ENCODE measurements at regions not wholly inside any gene's neighbourhood (a gene's known extent, or its start where the extent isn't known, plus 50 kb on each side); places are given as distances from the start of the nearest gene placed in this dataset.
"Not testable (repeated sequence)": the region's sequence is repeated elsewhere in the genome, so short reads cannot be mapped to it uniquely, and the experiment has no call there.

DNA sequence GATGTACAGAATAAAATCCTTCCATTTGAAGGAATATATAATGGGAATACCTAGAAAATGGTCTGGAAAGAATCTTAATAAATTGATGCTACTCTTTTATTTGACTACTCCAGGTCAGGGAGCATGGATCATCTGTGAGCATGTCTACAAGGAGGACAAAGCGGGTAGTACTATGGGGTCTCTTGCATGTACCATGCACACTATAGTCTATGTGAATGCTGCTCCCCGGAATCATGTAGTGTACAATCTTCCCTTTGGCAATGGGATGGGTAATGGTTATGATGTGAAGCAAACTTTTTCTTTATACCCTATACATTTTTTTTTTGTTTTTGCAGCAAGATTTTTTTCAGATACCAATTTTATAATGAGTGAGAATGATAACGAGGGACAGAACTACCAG lies 139.1 kb downstream of the SYT15 start:
- H3K9me3 ChIP-seq (ENCODE audit: control insufficient read depth, low read depth, low read length); H3K4me1 ChIP-seq (ENCODE audit: control insufficient read depth, low read depth, low read length); H3K27ac ChIP-seq (ENCODE audit: low read length); H3K4me3 ChIP-seq (ENCODE audit: low read length); H3K36me3 ChIP-seq (ENCODE audit: control insufficient read depth, low read depth, low read length); H3K9ac ChIP-seq (ENCODE audit: low read length); H3K27me3 ChIP-seq (ENCODE audit: control insufficient read depth, insufficient read depth, low read length): not testable (repeated sequence)

DNA sequence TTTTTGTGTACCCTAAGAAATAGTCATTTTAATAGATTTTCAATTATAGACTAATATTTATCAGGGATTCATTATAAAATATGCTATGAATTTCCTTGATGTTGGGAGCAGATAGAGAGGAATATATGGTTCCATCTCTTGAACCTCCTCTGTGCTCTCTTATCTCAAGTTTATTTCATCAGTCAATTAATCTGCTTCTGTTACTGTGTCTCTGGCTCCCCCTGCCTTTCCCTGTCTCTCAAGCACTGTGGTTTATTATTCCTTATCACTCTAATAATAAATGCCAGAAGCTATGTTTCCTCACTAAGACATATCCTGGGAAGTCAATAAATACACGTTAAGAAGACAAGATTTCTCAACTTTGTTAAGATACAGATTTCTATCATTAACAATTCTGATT lies 141.5 kb downstream of the SYT15 start:
- not testable (repeated sequence) for H3K36me3 ChIP-seq (ENCODE audit: control insufficient read depth, low read depth, low read length); H3K4me1 ChIP-seq (ENCODE audit: control insufficient read depth, low read depth, low read length); H3K4me3 ChIP-seq (ENCODE audit: low read length); H3K9me3 ChIP-seq (ENCODE audit: control insufficient read depth, low read depth, low read length); H3K9ac ChIP-seq (ENCODE audit: low read length); H3K27me3 ChIP-seq (ENCODE audit: control insufficient read depth, insufficient read depth, low read length); H3K27ac ChIP-seq (ENCODE audit: low read length)

DNA sequence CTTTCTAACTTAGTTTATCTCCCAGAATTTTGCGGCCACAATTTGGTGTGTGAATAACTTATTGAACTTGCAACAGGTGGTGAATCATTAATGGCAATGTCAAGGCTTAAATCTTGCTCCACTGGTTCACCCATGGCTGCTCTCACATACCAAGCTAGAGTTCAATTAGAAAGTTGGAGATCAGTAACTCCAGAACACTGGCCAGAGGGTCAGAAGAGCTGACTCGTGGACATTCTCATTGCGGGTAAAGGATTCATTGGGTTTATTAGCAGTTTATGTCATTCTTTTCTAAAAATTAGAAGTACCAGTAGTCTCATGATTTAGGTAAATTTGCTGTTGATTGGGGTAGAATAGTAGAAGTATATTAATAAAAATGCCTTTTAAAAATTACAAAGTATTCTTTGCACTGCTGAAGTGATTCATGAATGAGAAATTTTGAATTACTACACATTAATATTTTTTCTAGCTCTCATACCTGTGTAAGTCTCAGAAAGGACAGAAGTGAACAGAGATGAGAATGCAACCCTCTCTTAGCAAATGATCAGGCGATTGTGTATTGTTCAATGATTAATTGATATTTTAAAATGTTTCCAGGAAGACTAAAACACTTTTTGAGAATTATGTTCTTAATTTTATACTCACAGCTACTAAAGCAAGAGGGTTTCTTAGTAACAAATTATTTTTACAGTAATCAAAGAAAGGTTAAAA lies 142.0 kb downstream of the SYT15 start:
- not testable (repeated sequence) for H3K9ac ChIP-seq (ENCODE audit: low read length); H3K4me1 ChIP-seq (ENCODE audit: control insufficient read depth, low read depth, low read length); H3K4me3 ChIP-seq (ENCODE audit: low read length); H3K27me3 ChIP-seq (ENCODE audit: control insufficient read depth, insufficient read depth, low read length); H3K9me3 ChIP-seq (ENCODE audit: control insufficient read depth, low read depth, low read length); H3K36me3 ChIP-seq (ENCODE audit: control insufficient read depth, low read depth, low read length); H3K27ac ChIP-seq (ENCODE audit: low read length)

DNA sequence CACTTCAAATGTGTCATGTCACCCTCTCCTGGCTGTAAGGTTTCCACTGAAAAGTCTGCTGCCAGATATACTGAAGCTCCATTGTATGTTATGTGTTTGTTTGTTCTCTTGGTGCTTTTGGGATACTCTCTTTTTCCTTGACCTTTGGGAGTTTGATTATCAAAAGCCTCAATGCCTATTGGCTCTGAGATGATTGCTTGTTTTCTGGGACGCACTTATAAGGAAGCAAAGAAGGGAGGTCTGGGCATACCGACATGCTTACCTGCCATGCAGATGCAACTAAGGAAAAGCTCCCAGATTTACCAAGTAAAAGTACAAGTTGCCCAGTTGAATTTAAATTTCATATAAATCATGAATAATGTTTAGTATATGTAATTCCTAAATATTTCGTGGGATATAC lies 145.3 kb downstream of the SYT15 start:
- not testable (repeated sequence) for H3K9me3 ChIP-seq (ENCODE audit: control insufficient read depth, low read depth, low read length); H3K27me3 ChIP-seq (ENCODE audit: control insufficient read depth, insufficient read depth, low read length); H3K9ac ChIP-seq (ENCODE audit: low read length); H3K36me3 ChIP-seq (ENCODE audit: control insufficient read depth, low read depth, low read length); H3K4me1 ChIP-seq (ENCODE audit: control insufficient read depth, low read depth, low read length); H3K4me3 ChIP-seq (ENCODE audit: low read length); H3K27ac ChIP-seq (ENCODE audit: low read length)

DNA sequence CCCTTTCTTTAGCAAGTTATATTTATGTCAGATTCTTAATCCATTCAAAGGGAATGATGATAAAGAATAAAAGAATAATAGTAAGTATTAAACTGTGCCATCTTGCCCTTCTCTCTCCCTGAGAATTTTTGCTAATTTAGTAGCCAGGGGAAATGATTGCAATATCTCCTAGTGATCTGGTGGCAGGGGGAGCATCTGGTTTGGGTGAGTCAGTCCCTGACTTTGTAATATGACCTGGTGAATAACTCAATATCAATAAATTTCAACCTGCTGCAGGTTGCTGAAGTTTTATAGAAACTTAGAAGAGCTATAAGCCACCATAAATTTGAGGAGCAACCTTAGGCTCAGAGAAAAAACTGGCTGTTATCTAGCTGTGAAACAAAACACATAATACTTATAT lies 149.4 kb downstream of the SYT15 start:
- H3K27me3 ChIP-seq (ENCODE audit: control insufficient read depth, insufficient read depth, low read length); H3K9me3 ChIP-seq (ENCODE audit: control insufficient read depth, low read depth, low read length); H3K27ac ChIP-seq (ENCODE audit: low read length); H3K4me3 ChIP-seq (ENCODE audit: low read length); H3K9ac ChIP-seq (ENCODE audit: low read length); H3K4me1 ChIP-seq (ENCODE audit: control insufficient read depth, low read depth, low read length); H3K36me3 ChIP-seq (ENCODE audit: control insufficient read depth, low read depth, low read length): not testable (repeated sequence)

DNA sequence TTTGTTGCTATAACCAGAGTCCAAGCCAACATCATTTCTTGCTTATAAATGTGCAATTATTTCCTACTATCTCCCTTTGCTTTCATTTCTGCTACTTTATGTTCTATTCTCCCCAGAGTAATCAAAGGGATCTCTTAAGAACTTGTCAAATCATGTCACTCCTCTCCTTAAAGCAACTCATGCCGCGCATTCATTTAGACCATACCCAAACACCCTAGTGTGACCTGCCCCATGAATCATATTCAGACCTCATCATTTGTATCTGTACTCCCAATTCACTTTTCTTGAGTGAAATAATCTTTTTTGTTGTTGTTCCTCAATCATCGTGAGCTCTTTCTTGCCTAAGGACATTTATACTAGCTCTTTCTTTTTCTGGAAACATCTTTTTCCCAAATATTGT lies 151.8 kb downstream of the SYT15 start:
- not testable (repeated sequence) for H3K36me3 ChIP-seq (ENCODE audit: control insufficient read depth, low read depth, low read length); H3K4me1 ChIP-seq (ENCODE audit: control insufficient read depth, low read depth, low read length); H3K9ac ChIP-seq (ENCODE audit: low read length); H3K9me3 ChIP-seq (ENCODE audit: control insufficient read depth, low read depth, low read length); H3K27me3 ChIP-seq (ENCODE audit: control insufficient read depth, insufficient read depth, low read length); H3K4me3 ChIP-seq (ENCODE audit: low read length); H3K27ac ChIP-seq (ENCODE audit: low read length)

DNA sequence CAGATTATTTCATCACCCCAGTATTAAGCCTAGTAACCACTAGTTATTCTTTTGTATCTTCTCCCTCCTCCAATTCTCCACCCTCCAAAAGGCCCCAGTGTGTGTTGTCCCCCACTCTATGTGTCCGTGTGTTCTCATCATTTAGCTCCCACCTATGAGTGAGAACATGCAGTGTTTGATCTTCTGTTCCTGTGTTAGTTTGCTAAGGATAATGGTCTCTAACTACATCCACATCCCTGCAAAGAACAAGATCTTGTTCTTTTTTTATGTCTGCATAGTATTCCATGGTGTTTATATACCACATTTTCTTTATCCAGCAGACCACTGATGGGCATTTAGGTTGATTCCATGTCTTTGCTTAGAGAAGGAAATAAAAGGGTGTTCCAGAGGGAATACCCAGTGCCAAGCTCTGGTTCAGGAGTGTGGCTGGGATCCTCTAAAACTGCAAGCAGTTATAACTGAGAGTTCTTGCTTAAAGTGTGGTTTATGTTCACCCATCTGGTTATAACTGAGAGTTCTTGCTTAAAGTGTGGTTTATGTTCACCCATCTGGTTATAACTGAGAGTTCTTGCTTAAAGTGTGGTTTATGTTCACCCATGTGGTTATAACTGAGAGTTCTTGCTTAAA lies 154.8 kb downstream of the SYT15 start:
- H3K27ac ChIP-seq (ENCODE audit: low read length); H3K9me3 ChIP-seq (ENCODE audit: control insufficient read depth, low read depth, low read length); H3K9ac ChIP-seq (ENCODE audit: low read length); H3K27me3 ChIP-seq (ENCODE audit: control insufficient read depth, insufficient read depth, low read length); H3K4me1 ChIP-seq (ENCODE audit: control insufficient read depth, low read depth, low read length); H3K36me3 ChIP-seq (ENCODE audit: control insufficient read depth, low read depth, low read length); H3K4me3 ChIP-seq (ENCODE audit: low read length): not testable (repeated sequence)

DNA sequence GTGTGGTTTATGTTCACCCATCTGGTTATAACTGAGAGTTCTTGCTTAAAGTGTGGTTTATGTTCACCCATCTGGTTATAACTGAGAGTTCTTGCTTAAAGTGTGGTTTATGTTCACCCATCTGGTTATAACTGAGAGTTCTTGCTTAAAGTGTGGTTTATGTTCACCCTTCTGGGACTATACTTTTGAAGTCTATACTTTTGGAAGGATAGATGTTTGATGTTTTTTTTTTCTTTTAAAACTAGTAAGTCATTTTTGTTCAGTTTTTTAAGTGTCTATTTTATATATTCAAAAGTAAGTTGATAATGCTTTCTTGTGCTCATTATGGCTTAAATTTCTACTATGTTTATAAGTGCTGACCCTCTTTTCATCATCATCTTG lies 155.3 kb downstream of the SYT15 start:
- not testable (repeated sequence) for H3K27me3 ChIP-seq (ENCODE audit: control insufficient read depth, insufficient read depth, low read length); H3K27ac ChIP-seq (ENCODE audit: low read length); H3K9me3 ChIP-seq (ENCODE audit: control insufficient read depth, low read depth, low read length); H3K36me3 ChIP-seq (ENCODE audit: control insufficient read depth, low read depth, low read length); H3K4me3 ChIP-seq (ENCODE audit: low read length); H3K4me1 ChIP-seq (ENCODE audit: control insufficient read depth, low read depth, low read length); H3K9ac ChIP-seq (ENCODE audit: low read length)

DNA sequence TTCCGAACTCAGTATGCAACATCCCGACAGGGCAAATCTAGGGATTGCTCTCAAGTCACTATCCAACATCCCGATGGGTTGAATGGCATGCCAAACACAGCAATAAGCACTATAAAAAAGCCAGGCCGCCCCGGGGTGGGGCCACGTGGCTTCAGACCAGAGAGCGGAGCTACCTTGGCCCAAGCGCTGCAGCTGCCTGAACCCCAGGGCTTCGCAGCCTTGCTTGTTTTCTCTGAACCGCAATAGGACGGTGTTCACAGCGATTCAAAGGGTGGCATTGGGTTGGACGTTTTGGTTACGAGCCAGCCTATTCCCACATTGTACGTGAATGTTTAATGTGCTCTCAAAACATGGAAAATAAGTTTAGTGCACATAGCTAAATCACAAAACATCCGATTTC lies 161.0 kb downstream of the SYT15 start:
- not testable (repeated sequence) for H3K27me3 ChIP-seq (ENCODE audit: control insufficient read depth, insufficient read depth, low read length); H3K9me3 ChIP-seq (ENCODE audit: control insufficient read depth, low read depth, low read length); H3K4me1 ChIP-seq (ENCODE audit: control insufficient read depth, low read depth, low read length); H3K9ac ChIP-seq (ENCODE audit: low read length); H3K27ac ChIP-seq (ENCODE audit: low read length); H3K4me3 ChIP-seq (ENCODE audit: low read length); H3K36me3 ChIP-seq (ENCODE audit: control insufficient read depth, low read depth, low read length)

DNA sequence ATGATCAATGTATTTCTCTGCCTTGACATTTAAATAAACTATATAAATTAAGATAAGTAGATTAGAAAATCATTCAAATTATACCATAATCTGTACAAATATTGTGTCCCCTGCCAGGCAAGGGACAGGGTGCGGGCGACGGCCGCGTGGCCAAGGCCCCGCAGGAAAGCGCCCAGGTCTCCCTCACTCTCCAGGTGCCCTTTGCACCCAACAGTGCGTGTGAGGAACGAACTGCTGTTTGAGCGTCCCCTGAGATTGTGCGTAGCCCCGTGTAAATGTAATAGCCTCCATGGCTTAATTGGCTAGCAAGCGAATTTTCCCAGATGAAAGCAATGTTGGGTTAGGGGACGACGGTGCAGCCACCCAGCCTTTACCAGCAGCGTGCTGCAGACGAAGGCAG lies 161.4 kb downstream of the SYT15 start:
- H3K9ac ChIP-seq (ENCODE audit: low read length); H3K27me3 ChIP-seq (ENCODE audit: control insufficient read depth, insufficient read depth, low read length); H3K4me1 ChIP-seq (ENCODE audit: control insufficient read depth, low read depth, low read length); H3K27ac ChIP-seq (ENCODE audit: low read length); H3K36me3 ChIP-seq (ENCODE audit: control insufficient read depth, low read depth, low read length); H3K9me3 ChIP-seq (ENCODE audit: control insufficient read depth, low read depth, low read length); H3K4me3 ChIP-seq (ENCODE audit: low read length): not testable (repeated sequence)

DNA sequence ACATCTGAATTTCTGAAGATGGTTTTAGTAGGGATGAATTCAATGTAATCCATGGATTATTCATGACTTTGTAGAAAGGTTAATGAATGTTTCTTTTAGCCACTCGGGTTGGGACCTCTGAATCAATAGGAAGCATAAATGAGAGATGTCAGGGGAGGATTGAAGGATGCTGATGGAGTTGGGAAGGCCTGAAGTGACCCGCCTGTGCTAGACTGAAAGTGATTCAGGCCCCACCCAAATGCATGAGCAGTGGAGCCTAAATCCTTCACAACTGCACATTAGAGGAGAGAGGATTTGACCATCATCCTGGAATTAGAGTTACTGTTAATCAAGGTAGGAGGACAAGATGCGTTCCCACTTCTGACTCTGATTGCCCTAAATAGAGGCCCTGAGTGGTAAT lies 162.2 kb upstream of the PTPN20 start:
- not testable (repeated sequence) for H3K27ac ChIP-seq (ENCODE audit: low read length); H3K9me3 ChIP-seq (ENCODE audit: control insufficient read depth, low read depth, low read length); H3K4me1 ChIP-seq (ENCODE audit: control insufficient read depth, low read depth, low read length); H3K27me3 ChIP-seq (ENCODE audit: control insufficient read depth, insufficient read depth, low read length); H3K4me3 ChIP-seq (ENCODE audit: low read length); H3K9ac ChIP-seq (ENCODE audit: low read length); H3K36me3 ChIP-seq (ENCODE audit: control insufficient read depth, low read depth, low read length)

DNA sequence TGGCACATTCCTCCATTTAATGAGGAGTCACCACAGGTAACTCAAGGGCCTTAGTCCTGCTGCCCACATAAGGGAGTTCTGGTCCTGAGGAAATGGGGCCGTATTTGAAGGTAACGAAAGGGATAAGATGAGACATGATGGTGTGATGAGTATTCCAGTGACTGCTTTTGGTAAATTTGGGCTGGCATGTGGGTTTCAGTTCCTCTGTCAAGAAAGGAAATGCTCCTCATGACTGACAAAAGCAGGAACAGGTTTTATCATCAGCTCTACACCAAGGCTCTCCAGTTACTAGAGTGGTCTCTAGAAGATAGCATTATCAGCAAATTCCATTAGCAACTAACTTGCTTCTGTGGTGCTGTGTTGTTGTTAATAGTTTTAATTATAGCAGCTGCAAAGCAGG lies 161.8 kb upstream of the PTPN20 start:
- H3K4me1 ChIP-seq (ENCODE audit: control insufficient read depth, low read depth, low read length); H3K4me3 ChIP-seq (ENCODE audit: low read length): not testable (repeated sequence)

More for the DNA sequence above, 161.8 kb upstream of the PTPN20 start:
- not testable (repeated sequence) for H3K27ac ChIP-seq (ENCODE audit: low read length); H3K9ac ChIP-seq (ENCODE audit: low read length); H3K9me3 ChIP-seq (ENCODE audit: control insufficient read depth, low read depth, low read length); H3K36me3 ChIP-seq (ENCODE audit: control insufficient read depth, low read depth, low read length); H3K27me3 ChIP-seq (ENCODE audit: control insufficient read depth, insufficient read depth, low read length)

Data from iPS-18a (cell line).